Posterior cingulate gyrus (tissue), 11 donors: ENCODE measurements at regions not wholly inside any gene's neighbourhood (a gene's known extent, or its start where the extent isn't known, plus 50 kb on each side); places are given as distances from the start of the nearest gene placed in this dataset.
A peak's percentile ranks its signal among the peaks of the same experiment; 100 is the strongest.
"Not testable (repeated sequence)": the region's sequence is repeated elsewhere in the genome, so short reads cannot be mapped to it uniquely, and the experiment has no call there.

ENCODE experiments used
- DNase-seq, 10 donors: peaks; one replicate each; pipeline versions ENCODE4 v3.0.0 to v3.0.0-alpha.2; 2020 to 2021; ENCODE audit warnings: mixed read lengths in 3 of 10
- intact Hi-C: fragments of 100-400 bp; cut with DNase I; formaldehyde crosslinking; loops from one replicate; pipeline ENCODE4 v1.15.1; 2023

DNA sequence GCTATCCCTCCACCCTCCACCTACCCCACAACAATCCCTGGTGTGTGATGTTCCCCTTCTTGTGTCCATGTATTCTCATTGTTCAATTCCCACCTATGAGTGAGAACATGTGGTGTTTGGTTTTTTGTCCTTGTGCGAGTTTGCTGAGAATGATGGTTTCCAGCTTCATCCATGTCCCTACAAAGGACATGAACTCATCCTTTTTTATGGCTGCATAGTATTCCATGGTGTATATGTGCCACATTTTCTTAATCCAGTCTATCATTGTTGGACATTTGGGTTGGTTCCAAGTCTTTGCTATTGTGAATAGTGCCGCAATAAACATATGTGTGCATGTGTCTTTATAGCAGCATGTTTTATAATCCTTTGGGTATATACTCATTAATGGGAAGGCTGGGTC, 1117.6 kb downstream of the DNAJB9 start:
- intact Hi-C loops, DNase-seq: not testable (repeated sequence)

GRCh38 chr7:109692613-109693012, 1122.9 kb downstream of the DNAJB9 start:
- DNase-seq, result peak in 1 of 10 donors; percentile 73
- intact Hi-C loops, result not testable (repeated sequence)

GRCh38 chr7:109694149-109695071, 1124.7 kb downstream of the DNAJB9 start:
- intact Hi-C loops, result no loop called here
- DNase-seq, result no peak

DNA sequence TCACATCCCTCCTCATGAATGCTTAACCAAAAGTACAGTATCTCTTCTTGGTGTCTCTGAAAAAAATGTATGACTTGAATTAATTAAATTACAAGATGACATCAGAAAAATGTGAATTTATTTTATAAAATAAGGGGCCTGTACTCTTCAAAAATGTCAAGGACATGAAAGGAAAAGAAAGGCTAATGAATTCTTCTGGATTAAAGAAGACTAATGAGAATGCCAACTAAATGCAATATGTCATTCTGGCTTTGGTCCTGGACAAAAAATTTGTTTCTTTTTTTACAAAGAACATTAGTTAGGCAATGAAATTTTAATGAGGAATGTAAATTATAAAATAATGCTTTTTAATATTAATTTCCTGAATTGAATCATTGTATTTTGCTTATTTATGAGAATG, 1125.7 kb downstream of the DNAJB9 start:
- intact Hi-C loops, result no loop called here
- no peak for DNase-seq

DNA sequence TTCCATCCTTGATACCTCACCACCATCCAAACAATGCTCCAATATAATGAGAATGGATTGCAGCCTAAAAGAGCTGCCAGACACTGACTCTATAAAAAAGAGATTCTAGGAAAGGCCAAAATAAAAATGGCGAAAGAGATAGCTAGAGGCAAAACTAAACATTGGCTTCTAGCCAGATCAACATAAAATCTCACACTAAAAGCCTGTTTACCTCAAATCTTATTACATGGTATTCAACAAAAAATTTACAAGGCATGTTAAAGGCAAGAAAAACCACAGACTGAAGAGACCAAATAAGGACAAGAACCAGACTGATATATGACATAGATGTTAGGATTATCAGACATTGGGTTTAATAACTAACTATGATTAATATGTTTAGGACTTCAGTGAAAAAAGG, 1127.0 kb downstream of the DNAJB9 start:
- intact Hi-C loops, result no loop called here
- DNase-seq, result no peak

DNA sequence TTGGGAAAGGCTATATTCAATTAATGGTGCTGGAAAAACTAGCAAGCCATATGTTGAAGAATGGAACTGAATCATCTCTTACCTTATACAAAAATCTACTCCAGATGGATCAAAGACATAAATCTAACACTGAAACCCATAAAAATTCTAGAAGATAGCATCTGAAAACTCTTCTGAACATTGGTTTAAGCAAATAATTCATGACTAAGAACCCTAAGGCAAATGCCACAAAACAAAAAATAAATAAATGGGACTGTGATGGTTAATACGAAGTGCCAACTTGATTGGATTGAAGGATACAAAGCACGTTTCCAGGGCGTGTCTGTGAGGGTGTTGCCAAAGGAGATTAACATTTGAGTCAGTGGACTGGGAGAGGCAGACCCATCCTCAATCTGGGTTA, 1130.0 kb downstream of the DNAJB9 start:
- intact Hi-C loops, result no loop called here
- DNase-seq, result no peak

- no peak for DNase-seq
- intact Hi-C loops, result no loop called here
Measured at GRCh38 chr7:109713366-109713765, 1143.7 kb downstream of the DNAJB9 start.

DNA sequence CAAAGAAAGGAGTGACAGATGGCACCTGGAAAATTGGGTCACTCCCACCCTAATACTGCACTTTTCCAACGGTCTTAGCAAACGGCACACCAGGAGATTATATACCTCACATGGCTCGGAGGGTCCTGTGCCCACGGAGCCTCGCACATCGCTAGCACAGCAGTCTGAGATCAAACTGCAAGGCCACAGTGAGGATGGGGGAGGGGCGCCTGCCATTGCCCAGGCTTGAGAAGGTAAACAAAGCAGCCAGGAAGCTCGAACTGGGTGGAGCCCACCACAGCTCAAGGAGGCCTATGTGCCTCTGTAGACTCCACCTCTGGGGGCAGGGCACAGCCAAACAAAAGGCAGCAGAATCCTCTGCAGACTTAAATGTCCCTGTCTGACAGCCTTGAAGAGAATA, 1149.7 kb downstream of the DNAJB9 start:
- intact Hi-C loops, DNase-seq: not testable (repeated sequence)

- no peak for DNase-seq
- intact Hi-C loops, result no loop called here
Measured at GRCh38 chr7:109734601-109735000, 1164.9 kb downstream of the DNAJB9 start.

- intact Hi-C loops, result no loop called here
- no peak for DNase-seq
Measured at GRCh38 chr7:109735881-109736280, 1166.2 kb downstream of the DNAJB9 start.

DNA sequence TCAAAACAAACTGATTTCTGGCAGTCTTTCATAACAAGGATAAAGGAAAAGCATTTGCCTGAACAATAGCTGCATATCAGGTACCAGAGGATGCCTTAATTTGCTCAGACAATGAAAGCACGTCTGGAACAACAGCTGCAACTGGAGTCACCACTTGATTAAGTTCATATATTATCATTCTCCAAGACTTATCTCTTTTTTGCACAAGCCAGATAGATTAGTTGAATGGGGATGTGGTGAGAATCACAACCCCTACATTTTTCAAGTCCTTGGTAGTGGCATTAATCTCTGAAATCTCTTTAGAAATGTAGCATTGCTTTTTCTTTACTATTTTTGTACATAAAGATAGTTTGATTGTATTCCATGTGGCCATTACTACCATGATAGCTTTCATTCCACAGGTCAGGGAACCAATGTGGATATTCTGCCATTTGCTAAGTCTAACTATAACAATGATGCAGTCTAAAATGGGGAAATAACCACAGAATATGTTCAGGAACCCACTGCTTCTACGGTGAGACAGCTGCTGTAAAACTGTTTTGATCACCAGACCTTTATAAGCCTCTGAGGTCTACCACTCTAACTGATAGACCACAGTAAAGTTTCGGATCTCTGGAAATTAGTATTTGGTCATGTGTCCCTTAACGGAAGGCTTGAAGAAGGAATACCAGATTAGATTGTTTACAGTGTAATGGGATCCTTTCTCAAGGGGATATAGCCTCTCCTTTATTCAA, 1176.2 kb downstream of the DNAJB9 start:
- intact Hi-C loops, result no loop called here
- DNase-seq, result no peak

- intact Hi-C loops, result no loop called here
- no peak for DNase-seq
Measured at GRCh38 chr7:109751241-109751640, 1181.6 kb downstream of the DNAJB9 start.

DNA sequence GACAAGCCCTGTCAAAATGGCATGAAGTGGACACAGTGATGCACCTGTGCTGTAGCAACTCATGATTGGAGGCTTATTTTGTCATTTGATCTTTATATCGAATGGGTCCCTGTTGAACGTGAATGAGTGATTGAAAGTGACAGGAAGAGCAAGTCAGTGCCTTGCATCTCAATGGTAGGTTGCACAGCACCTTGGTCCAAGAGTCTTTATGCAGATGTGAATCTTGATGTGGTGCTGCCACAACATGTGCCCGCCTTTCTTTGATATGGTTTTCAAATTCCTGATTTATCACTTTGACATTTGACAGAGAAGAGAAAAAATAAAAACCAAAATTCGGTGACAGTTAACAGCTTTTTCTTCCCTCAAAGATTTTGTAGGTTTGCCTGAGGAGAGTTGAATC, 1182.4 kb downstream of the DNAJB9 start:
- DNase-seq, result no peak
- intact Hi-C loops, result no loop called here

DNA sequence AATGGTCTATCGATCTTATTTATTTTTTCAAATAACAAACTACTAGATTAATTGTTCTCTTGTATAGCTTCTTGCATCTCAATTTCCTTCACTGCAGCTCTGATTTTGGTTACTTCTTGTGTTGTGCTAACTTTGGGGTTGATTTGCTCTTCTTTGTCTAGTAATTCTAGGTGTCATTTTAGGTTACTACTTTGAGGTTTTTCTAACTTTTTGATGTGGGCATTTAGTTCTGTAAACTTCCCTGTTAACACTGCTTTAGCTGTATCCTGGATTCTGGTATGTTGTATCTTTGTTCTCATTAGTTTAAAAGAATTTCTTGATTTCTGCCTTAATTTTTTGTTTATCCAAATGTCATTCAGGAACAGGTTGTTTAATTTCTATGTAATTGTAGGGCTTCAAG, 1188.0 kb downstream of the DNAJB9 start:
- intact Hi-C loops, result no loop called here
- DNase-seq, result no peak

DNA sequence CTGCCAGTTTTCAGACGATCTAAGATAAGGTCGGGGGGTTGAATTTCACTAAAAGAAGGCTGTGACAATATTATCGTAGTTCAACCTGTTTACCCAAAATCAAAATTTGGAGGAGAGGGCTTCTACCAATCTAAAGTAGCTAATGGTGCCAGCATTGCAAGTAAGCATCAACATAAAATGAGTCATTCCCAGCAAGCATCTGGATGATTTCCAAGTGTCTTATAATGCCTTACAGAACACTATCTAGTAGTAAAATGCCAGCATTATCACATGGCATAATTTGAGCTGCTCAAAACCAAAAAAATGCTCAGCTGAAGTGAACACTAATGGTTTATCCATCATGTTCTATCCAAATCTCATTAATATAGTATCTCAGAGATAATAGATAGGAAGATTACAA, 1193.9 kb downstream of the DNAJB9 start:
- DNase-seq, result no peak
- intact Hi-C loops, result no loop called here

- no peak for DNase-seq
- intact Hi-C loops, result no loop called here
Measured at GRCh38 chr7:109772161-109772560, 1202.5 kb downstream of the DNAJB9 start.

- no peak for DNase-seq
- intact Hi-C loops, result no loop called here
Measured at GRCh38 chr7:109782806-109783205, 1213.1 kb downstream of the DNAJB9 start.

- no peak for DNase-seq
- intact Hi-C loops, result no loop called here
Measured at GRCh38 chr7:109806548-109806947, 1236.9 kb downstream of the DNAJB9 start.

DNA sequence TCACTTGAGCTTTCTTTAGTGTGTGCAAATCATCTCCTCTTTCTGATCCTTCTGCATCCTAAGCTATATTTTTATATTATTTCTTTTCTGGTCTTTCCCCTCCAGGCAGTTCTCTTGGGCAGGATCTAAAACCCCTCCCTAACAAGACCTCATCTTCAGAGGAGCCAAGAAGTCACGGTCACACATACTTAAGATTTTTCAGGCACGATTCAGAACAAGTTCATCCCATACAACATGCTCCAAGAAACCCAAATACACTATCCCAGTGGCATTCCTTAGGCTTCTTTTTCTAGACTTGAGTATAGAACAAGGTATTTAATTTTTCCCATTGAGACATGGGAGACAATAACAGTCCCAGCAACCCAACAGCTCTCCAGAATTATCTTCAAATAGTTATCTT, 1251.5 kb downstream of the DNAJB9 start:
- intact Hi-C loops, result no loop called here

DNA sequence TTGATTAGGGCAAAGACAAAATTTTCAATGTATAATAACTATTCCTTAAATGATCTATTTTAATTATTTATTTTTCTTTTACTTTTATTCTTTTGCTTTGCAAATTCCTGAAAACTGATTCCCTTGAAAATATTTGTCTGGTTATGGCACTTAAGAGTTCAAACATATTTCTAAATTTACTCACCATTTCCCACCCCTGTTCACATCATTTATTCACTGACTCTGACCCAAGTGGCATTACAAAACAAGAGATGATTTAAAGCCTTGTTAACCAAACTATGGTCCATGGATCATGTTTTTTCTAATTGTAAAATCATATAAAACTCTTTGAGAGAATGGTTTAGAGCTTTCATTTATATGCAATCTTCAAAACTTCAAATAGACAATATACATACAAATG, 1256.1 kb upstream of the LRRN3 start:
- intact Hi-C loops, result no loop called here
- DNase-seq, result no peak

More for the DNA sequence above, 1251.5 kb downstream of the DNAJB9 start:
- no peak for DNase-seq

GRCh38 chr7:109835577-109835976, 1255.3 kb upstream of the LRRN3 start:
- intact Hi-C loops, result no loop called here
- DNase-seq, result no peak

DNA sequence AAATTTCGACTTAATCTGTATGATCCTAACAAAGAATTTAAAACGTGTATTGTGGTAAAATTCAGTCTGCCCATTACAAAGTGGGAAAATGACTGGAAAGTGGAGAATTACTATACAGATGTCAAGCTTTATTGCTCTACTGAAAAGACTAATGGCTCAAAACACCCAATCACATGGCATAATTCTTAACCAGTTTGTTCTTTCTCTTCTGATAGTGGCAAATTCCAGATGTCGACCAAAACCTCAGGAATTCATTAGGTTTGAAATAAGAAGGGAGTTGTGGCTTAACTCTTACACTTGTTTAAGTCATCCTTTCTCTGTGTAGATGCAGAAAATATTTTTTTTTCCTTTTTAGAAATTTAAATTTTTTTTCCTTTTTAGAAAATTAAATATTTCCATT, 1254.9 kb upstream of the LRRN3 start:
- intact Hi-C loops, result no loop called here
- DNase-seq, result no peak
